HG02610 (cell line): ENCODE measurements at regions not wholly inside any gene's neighbourhood (a gene's known extent, or its start where the extent isn't known, plus 50 kb on each side); places are given as distances from the start of the nearest gene placed in this dataset.

Experiments used
- ATAC-seq: cut with Tn5 transposase; IDR thresholded peaks from one replicate; pipeline ENCODE4 v1.9.1; 2021; ENCODE audit warnings: mild to moderate bottlenecking, moderate library complexity; ENCODE audit not compliant: unreplicated experiment

DNA sequence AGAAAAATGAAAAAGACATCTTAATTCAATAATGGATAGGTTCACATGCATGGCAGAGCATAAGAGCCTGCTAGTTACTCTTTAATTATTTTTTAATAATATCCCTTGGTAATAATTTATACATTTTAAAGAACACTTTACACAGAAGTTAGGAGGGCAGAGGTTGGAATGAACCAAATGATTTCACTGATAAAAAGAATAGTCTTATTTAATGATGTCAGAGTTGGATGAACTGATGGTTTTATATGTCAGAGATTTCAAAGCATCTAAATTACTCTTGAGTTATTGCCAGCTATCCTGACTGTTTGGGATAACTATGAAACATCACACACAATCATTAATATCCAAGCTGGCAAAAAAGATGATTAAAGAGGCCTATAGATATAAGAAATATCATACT lies 244.8 kb downstream of the CSNK1G3 start:
- no peak for ATAC-seq

- ATAC-seq: no peak
Observed at GRCh38 chr5:123756318-123756665, 244.3 kb downstream of the CSNK1G3 start.

GRCh38 chr5:123755653-123756317 lies 243.8 kb downstream of the CSNK1G3 start:
- no peak for ATAC-seq

DNA sequence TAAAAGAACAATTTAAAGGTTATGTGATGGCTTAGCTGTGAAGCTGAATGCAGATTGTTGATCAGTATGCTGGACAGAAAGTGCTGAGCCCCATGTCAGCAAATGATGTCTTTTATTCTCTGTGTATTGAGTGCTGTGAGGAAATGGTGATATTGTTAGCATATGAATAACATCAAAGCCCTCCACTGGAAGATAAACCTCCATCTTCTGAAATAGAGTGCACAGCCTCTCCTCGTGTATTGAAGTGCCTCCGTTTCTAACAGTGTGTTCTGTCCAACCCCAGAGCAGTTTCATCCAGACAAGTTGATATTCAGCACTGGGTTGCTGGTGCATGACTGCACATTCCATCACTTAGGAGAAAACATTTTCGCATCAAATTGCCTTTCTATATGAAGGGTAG lies 242.9 kb downstream of the CSNK1G3 start:
- ATAC-seq: no peak

GRCh38 chr5:123753937-123754891 lies 242.2 kb downstream of the CSNK1G3 start:
- no peak for ATAC-seq

DNA sequence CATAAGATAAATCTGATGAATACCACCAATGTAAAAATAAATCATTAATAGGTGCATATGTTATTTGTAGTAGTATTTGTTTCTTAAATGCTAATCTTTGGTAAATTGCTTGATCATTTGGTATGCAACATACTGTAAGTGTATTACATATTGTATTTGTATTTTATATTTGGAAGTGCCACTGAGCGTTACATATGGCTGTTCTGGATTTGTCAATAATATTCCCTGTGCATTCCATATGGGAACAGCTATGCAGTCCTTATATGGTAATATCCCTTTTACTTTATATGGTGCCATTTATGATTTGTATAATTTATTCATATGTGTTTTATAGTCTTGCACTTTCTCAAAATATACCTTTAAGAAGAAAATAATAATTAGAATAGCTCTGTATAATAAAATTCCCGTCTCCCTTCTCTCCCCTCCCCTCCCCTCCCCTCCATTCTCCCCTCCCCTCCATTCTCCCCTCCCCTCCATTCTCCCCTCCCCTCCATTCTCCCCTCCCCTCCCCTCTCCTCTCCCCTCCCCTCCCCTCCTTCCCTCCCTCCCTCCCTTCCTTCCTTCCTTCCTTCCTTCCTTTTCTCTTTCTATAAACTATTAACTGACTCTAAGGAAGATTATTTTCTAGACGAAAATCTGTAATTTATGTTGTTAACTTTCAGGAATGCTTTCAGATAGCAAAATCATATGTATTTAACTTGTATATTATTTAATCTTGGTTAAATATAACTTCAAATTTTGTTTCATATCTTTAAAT lies 241.4 kb downstream of the CSNK1G3 start:
- no peak for ATAC-seq

GRCh38 chr5:123752552-123753179 lies 240.7 kb downstream of the CSNK1G3 start:
- no peak for ATAC-seq

GRCh38 chr5:123751670-123752069 lies 239.7 kb downstream of the CSNK1G3 start:
- no peak for ATAC-seq

DNA sequence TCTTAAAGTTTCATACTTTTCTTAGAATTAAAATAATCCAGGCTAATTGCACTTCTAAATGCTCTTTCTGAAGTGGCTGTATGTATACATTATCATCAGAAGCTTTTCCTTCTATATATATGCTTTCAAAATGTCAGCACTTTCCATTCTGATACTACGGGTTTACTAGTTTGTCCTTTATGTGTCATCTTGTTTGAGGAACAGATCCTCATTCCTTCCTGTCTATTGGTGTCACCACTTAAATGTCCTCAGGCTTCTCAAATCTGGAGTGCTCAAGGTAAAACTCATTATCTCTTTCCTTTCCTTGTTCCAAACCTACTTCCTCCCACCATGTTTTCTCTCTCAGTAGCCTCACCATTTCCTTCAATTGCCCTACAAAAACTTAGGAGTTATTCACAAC lies 236.3 kb downstream of the CSNK1G3 start:
- ATAC-seq: no peak

- ATAC-seq: no peak
Observed at GRCh38 chr5:123746683-123747360, 234.8 kb downstream of the CSNK1G3 start.

DNA sequence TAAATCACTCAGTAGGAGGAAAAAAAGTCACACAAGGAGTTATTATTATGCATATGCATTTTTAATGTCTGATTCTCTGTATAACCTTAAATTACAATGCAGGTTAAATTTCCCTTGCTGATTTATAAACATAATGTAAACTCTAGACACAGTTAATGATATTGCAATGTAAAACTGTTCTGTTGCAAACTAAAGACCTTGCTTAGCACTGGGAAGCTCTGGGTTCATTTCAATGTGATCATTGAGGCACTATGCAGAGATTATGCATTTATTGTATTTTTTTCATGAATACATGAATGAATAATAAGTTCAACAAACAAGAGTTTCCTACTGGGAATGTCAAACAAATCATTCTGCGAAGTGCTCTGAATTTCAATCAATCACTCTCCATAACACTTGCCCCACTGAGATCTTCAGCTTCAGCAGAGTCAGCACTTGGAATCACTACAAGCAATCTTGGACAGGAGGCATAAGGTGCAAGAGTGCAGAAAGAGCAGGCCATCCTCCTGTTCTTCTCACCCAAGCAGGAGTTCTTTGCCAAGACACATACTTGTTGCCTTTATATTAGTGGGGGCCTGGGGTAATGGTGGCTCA lies 232.1 kb downstream of the CSNK1G3 start:
- ATAC-seq: no peak

GRCh38 chr5:123735384-123735783 lies 223.4 kb downstream of the CSNK1G3 start:
- ATAC-seq: no peak

GRCh38 chr5:123732257-123732656 lies 220.3 kb downstream of the CSNK1G3 start:
- no peak for ATAC-seq

DNA sequence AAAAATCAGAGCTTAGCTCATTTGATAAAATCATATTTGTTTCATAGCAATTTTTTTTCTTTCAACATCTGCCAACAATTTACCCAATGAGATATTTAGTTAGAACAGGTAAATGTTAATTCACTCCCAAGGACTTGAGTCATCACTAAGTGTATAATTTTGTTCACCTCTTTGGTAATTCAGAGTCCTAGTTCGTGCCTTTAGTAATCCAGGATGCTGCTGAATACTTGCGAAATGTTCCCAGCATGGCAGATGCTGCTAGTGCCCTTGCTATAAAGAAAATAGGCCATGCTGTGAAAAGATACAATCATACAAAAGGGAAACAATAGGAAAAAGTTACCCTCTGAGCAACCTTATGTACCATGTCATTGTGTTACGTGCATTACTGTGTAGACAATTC lies 210.5 kb downstream of the CSNK1G3 start:
- no peak for ATAC-seq

- no peak for ATAC-seq
Observed at GRCh38 chr5:123721675-123722276, 209.8 kb downstream of the CSNK1G3 start.

- no peak for ATAC-seq
Observed at GRCh38 chr5:123720955-123721354, 209.0 kb downstream of the CSNK1G3 start.

DNA sequence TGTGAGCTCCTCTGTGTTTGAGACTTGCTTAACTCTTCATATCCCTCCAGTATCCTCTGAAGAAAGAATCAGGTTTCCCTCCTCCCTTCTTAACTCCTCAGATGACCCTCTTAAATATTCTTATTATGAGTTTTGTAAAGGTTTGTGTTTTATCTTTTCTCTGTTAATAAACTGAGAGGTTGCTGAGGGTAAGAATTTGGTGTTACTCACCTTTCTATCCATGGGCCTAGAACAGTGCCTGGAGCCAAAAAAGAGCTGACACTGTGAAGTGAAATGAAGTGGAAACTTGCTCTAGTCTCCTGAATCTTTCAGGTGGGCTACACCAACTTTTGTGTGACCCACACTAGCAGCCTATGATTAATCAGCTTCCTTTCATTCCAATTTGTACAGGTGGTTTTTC lies 208.4 kb downstream of the CSNK1G3 start:
- ATAC-seq: no peak

- no peak for ATAC-seq
Observed at GRCh38 chr5:123719004-123719403, 207.0 kb downstream of the CSNK1G3 start.

DNA sequence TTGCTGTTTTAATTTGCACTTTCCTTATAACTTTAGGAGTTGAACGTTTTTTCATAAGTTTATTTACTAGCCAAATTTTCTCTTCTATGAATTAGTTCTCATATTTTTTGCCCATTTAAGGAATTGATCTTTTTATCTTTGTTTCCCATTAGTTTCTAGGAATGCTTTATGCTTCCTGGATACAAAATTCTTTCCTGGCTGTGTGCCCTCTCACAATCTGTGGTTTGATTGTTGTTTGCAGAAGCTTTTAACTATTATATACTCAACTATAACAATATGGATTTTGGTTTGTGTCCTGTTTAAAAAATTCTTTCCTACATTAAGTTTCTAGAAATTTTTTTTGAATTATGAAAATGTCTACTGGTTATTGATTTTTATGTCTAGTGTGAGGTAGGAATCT lies 206.3 kb downstream of the CSNK1G3 start:
- ATAC-seq: no peak

DNA sequence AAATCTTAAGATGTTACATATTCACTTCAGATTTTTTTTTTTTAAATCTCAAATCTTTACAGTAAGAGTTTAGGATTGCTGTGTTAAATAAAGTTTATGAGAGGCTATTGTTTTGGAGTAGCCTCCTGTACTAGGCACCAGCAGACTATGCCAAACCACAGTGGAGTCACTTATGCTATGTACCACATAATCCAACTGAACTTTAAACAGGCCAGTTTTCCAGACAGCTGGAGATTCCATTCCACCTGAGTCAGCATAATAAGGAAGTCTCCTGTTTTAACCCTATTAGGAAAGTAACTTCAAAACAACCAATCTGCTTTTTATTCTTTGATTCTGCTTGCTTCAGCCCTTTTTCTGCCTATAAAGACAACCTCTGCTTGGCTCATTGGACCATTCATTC lies 205.2 kb downstream of the CSNK1G3 start:
- ATAC-seq: no peak
